ENCODE measurements at regions not wholly inside any gene's neighbourhood (a gene's known extent, or its start where the extent isn't known, plus 50 kb on each side); places are given as distances from the start of the nearest gene placed in this dataset.
"Not testable (repeated sequence)": the region's sequence is repeated elsewhere in the genome, so short reads cannot be mapped to it uniquely, and the experiment has no call there.

DNA sequence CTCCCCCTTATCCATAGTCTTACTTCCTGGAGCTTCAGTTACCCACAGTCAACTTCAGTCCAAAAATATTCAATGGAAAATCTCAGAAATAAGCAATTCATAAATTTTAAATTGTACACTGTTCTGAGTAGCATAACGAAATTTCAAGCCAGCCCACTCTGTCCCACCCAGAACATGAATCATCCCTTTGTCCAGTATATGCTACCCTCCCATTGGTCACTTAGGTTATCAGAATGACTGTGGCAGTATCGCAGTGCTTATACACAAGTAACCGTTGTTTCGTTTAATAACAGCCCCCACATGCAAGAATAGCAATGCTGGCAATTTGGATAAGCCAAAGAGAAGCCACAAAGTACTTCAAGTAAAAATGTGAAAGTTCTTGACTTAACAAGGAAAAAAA is 325.3 kb upstream of the ADAMTS9 start:
- no peak for DNase-seq
- CTCF ChIA-PET, result no interaction called here
- Mint-ChIP-seq H3K36me3 (no peaks in the 10 kb centered on the region), H3K4me1 (no peaks in the 10 kb centered on the region), H3K9me3 (peaks cover 8% of the 10 kb centered on the region), H3K4me3 (no peak overlapping the region), H3K27me3 (no peaks in the 10 kb centered on the region), H3K27ac (no peak overlapping the region)

DNA sequence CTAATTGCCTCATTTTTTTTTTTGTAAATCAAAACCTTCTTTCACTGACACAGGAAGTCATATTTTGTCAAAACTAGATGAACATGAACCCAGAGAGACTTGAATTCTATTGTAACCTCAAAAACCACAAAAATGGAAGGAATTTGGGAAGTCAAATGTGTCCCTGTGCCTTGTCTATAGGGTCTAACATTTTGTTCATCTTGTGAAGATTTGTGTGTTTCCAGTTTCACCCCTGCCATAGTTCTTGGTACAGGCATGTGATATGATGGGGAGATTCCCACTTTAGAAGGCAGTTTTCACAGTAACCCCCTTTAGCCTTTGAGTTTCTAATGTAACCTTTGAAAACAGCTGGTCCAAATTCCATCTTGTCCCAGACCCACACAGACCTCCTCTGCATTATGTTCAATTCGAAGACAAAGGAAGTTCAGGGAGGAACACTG is 318.5 kb upstream of the ADAMTS9 start:
- Mint-ChIP-seq H3K4me3 (no peak overlapping the region), H3K4me1 (no peaks in the 10 kb centered on the region), H3K9me3 (peaks cover 2% of the 10 kb centered on the region), H3K27me3 (no peaks in the 10 kb centered on the region), H3K36me3 (no peaks in the 10 kb centered on the region), H3K27ac (no peak overlapping the region)
- CTCF ChIA-PET, result no interaction called here
- no peak for DNase-seq

DNA sequence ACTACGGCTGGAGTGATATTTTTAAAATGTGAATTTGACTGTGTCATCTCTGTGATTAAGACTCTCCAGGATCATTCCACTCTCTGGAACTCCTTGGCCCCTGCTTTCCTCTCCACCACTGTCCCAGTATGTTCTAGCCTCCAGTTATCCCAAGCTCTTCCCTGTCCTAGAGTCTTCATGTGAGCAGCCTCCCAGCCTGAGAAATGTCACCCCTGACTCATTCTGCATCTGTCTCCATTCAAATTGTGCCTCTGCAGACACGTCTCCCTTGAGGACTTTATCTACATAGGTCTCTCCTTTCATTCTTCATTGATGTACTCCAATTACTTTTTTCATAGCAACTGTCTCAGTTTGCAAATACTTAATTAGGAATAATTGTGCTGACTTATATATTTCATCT is 317.7 kb upstream of the ADAMTS9 start:
- no peak for DNase-seq
- Mint-ChIP-seq H3K4me3 (no peak overlapping the region), H3K9me3 (peaks cover 2% of the 10 kb centered on the region), H3K27ac (no peak overlapping the region), H3K27me3 (no peaks in the 10 kb centered on the region), H3K36me3 (no peaks in the 10 kb centered on the region), H3K4me1 (no peaks in the 10 kb centered on the region)
- CTCF ChIA-PET, result no interaction called here

DNA sequence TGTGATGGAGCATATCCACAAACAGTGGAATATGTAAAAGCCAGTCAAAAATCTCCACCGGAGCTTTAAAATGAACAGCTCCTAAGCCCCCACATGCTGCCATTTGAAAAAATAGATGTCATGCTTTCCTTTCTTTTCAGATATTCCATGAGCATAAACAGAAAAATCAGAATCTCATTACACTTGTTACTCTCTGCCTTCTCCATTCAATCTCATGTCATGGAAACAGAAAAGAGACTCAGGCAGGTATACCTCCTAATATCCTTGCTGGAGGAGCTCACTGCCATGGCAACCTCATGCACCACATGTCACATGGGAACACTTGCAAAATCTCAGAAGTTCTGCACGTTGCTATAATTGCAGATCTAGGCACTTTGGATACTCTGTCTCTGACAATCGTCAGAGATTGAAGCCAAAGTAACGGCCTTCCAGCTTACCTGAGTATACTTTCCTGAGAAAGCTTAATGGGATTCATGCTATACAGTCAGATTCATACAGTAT is 317.0 kb upstream of the ADAMTS9 start:
- Mint-ChIP-seq H3K4me3 (no peak overlapping the region), H3K9me3 (peaks cover 2% of the 10 kb centered on the region), H3K27ac (no peak overlapping the region), H3K4me1 (no peaks in the 10 kb centered on the region), H3K36me3 (no peaks in the 10 kb centered on the region), H3K27me3 (no peaks in the 10 kb centered on the region)
- CTCF ChIA-PET, result no interaction called here
- DNase-seq, result no peak

DNA sequence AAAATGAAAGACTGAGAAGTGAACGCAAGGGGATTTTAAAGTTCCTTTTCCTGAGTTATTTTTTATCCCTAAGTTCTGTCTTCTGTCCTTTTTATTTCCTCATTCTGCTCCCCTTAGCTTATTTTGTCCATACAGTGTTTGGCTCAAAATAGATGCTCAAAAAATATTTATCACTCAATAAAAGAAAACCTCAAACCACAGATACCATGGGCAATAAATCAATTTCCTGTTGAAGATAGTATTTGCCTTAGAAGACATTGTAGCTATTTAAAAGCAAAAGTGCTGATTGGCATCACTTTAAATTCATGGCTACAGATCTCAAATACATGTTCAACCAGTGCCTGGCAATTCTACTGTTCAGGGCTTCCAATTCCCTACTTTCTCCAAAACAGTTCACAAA is 316.5 kb upstream of the ADAMTS9 start:
- DNase-seq, result no peak
- peaks cover 2% of the 10 kb centered on the region for H3K9me3 Mint-ChIP-seq

DNA sequence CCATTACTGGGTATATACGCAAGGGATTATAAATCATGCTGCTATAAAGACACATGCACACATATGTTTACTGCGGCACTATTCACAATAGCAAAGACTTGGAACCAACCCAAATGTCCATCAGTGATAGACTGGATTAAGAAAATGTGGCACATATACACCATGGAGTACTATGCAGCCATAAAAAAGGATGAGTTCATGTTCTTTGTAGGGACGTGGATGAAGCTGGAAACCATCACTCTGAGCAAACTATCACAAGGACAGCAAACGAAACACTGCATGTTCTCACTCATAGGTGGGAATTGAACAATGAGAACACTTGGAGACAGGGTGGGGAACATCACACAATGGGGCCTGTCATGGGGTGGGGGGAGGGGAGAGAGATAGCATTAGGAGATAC is 313.3 kb upstream of the ADAMTS9 start:
- DNase-seq, H3K4me3 Mint-ChIP-seq, H3K27ac Mint-ChIP-seq, H3K27me3 Mint-ChIP-seq, H3K4me1 Mint-ChIP-seq, CTCF ChIA-PET, H3K9me3 Mint-ChIP-seq, H3K36me3 Mint-ChIP-seq: not testable (repeated sequence)

More for the DNA sequence above, 316.5 kb upstream of the ADAMTS9 start:
- H3K4me1 Mint-ChIP-seq, result no peaks in the 10 kb centered on the region
- H3K27me3 Mint-ChIP-seq, result no peaks in the 10 kb centered on the region
- H3K4me3 Mint-ChIP-seq, result no peak overlapping the region
- CTCF ChIA-PET, result no interaction called here
- no peak overlapping the region for H3K27ac Mint-ChIP-seq
- no peaks in the 10 kb centered on the region for H3K36me3 Mint-ChIP-seq

DNA sequence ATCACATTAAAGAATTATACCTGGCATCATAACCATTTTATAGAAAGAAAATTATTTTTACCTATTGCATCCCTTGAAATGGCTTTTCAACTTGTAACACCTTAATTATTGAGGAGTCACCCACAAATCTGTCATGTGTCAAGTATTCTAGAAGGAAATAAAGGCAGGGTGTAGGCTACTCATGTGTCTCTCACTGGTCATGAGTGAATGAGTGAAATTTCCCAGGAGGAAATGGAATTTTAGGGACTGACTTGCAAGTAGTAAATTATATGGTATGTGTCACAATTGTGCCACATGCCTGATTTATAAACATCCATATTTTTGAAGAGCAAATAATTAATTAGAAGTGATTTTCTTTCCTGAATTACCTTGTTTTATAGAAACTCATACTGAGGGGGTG is 310.5 kb upstream of the ADAMTS9 start:
- CTCF ChIA-PET, result no interaction called here
- no peaks in the 10 kb centered on the region for H3K4me1 Mint-ChIP-seq
- no peak overlapping the region for H3K27ac Mint-ChIP-seq
- H3K27me3 Mint-ChIP-seq, result no peaks in the 10 kb centered on the region
- H3K9me3 Mint-ChIP-seq, result no peaks in the 10 kb centered on the region
- H3K36me3 Mint-ChIP-seq, result no peaks in the 10 kb centered on the region
- DNase-seq, result no peak
- no peak overlapping the region for H3K4me3 Mint-ChIP-seq

DNA sequence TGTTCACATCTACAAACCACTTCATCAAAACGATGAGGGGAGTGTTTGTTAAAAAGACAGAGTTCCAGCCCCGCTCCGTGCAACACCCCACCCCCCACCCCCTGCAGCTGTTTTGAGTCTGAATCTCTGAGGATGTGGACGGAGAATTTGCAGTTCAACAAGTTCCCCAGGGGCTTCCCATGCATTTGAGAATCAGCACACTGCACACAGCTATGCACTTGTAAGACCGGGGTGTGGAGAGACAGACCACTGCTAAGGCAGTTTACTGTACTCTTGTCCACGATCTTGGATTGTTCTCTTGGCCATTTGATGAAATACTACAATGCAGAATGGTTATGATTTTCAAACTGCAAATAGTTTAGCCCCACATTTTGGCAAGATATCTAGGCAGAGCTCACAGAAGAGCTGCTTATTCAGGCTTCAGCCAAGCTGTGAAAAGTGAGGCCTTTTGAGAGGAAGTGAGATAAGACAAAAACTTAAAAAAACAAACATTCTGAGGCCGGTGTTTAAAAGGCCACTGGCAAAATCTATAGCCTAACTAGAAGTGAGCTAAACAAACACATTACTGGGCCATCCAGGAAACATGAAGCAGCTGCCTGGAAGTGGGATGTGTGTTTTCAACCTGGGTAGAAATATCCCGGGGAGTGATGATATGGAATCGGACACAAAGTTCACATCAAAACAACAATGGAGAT is 308.2 kb upstream of the ADAMTS9 start:
- CTCF ChIA-PET, result no interaction called here
- Mint-ChIP-seq H3K9me3 (no peaks in the 10 kb centered on the region), H3K4me1 (no peaks in the 10 kb centered on the region), H3K27ac (no peak overlapping the region), H3K36me3 (no peaks in the 10 kb centered on the region), H3K4me3 (no peak overlapping the region), H3K27me3 (no peaks in the 10 kb centered on the region)
- no peak for DNase-seq

DNA sequence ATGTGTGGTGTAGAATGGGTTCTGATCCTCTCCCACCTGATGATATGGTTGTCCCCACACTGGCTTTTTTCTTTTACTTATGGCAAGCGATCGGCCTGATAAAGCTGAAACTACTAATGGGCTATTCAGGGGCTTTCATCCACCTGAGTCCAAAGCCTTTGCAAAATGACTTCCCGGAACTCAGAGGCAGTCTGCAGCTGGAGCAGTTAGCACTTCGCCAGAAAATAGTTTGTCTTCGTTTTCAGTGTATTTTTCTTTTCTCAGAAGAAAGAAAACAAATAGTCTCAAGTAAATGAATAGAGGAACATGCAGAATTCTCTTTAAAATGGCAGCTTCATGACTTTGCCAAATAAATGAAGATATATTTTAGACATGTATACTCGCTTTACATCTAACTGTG is 306.0 kb upstream of the ADAMTS9 start:
- no peak for DNase-seq
- no peaks in the 10 kb centered on the region for H3K27me3 Mint-ChIP-seq
- H3K4me1 Mint-ChIP-seq, result no peaks in the 10 kb centered on the region
- CTCF ChIA-PET, result no interaction called here
- H3K9me3 Mint-ChIP-seq, result no peaks in the 10 kb centered on the region
- no peak overlapping the region for H3K4me3 Mint-ChIP-seq
- H3K27ac Mint-ChIP-seq, result no peak overlapping the region
- H3K36me3 Mint-ChIP-seq, result no peaks in the 10 kb centered on the region

DNA sequence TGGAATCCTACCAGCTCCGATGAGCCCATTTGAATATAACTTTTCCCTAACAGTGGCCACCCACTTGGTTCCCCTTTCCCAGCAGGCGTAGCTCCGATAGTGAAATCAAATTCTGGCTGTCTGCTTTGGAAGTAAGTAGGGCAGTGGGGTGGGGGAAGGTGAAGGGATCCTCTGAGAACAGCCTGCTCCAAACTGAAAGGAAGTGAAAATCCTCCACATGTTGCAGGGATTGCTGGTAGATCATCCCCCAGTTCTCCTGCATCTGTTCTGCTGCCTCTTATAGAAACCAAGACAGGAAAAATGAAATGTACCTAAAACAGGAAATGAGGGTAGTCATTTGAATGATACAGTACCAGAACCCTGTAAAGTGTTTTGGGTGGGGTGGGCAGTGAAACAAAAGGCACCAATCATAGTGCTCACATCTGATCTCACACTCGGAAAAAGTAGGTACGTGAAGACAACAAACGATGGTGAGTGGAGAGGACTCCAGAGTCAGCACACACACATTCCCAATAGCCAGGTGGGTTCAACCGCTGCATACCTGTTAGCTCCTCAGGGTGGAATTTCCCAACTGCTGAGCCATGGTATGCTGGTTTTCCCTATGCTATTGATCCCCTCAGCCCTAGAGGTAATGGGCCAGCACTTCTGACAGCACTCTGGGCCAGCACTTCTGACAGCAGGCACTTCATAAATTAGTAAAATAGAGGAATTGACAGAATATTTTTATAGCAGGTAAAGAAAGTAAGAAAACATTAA is 304.9 kb upstream of the ADAMTS9 start:
- H3K27ac Mint-ChIP-seq, result no peak overlapping the region
- H3K27me3 Mint-ChIP-seq, result no peaks in the 10 kb centered on the region
- DNase-seq, result no peak
- CTCF ChIA-PET, result no interaction called here
- no peaks in the 10 kb centered on the region for H3K4me1 Mint-ChIP-seq
- H3K9me3 Mint-ChIP-seq, result no peaks in the 10 kb centered on the region
- no peaks in the 10 kb centered on the region for H3K36me3 Mint-ChIP-seq
- H3K4me3 Mint-ChIP-seq, result no peak overlapping the region

DNA sequence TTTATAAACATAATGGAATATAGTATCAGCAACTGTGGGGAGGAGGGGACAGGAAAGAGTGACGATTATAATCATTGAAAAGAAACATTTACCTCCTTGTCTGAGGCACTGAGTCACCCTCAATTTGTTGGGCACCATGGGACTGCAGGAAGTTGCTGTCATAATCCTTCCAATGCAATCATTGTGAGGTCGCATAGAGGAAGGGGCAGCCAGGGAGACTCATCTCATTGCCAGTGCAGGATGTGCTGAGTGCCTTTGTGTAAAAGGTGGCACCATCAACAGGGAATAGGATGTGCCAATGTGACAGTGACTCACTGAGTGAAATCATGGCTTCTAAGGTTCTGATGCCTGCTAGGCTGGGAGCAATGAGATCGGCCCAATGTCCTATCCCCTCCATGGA is 300.4 kb upstream of the ADAMTS9 start:
- no peaks in the 10 kb centered on the region for H3K4me1 Mint-ChIP-seq
- CTCF ChIA-PET, result no interaction called here
- H3K36me3 Mint-ChIP-seq, result no peaks in the 10 kb centered on the region
- H3K27ac Mint-ChIP-seq, result no peak overlapping the region
- no peaks in the 10 kb centered on the region for H3K27me3 Mint-ChIP-seq
- no peak overlapping the region for H3K4me3 Mint-ChIP-seq
- no peak for DNase-seq
- peaks cover 11% of the 10 kb centered on the region for H3K9me3 Mint-ChIP-seq

DNA sequence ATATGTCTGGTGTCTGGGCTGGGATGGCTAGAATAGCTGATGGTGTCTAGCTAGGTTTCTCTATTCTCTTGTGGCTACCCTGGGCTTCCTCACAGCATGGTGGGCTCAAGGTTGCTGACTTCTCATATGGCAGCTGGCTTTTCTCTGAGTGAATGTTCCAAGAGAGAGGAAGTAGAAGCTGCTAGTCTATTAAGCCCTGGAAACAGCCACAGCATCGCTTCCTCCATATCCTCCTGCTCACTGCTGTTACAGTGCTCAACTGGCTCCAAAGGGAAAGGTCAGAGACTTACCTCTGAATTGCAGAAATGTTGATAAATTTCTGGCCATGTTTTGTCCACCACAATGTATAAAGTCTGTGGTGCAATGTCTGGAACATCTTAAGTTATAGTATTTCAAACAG is 299.9 kb upstream of the ADAMTS9 start:
- Mint-ChIP-seq H3K27me3 (no peaks in the 10 kb centered on the region), H3K4me3 (no peak overlapping the region), H3K27ac (no peak overlapping the region), H3K36me3 (no peaks in the 10 kb centered on the region), H3K4me1 (no peaks in the 10 kb centered on the region), H3K9me3 (peaks cover 11% of the 10 kb centered on the region)
- CTCF ChIA-PET, result no interaction called here
- no peak for DNase-seq

DNA sequence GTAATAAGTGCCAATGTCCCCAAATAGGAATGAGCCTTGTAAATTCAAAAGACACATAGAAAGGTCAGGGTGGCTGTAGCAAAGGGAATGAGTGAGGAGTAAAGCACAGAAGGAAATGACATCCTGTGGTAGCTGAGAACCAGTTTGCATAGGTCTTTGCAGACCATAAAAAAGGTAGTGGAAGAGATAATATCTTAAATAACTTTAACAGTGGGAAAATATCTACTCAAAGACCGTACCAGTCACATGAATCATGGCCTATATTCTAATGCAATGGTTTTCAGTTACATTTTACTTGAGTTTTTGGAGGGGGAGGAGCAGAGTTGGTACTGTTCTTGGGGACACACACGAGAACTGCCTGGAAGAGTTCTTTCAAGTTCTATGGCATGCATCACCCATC is 297.3 kb upstream of the ADAMTS9 start:
- Mint-ChIP-seq H3K9me3 (peaks cover 11% of the 10 kb centered on the region), H3K27me3 (no peaks in the 10 kb centered on the region), H3K4me3 (no peak overlapping the region), H3K4me1 (no peaks in the 10 kb centered on the region), H3K36me3 (no peaks in the 10 kb centered on the region), H3K27ac (no peak overlapping the region)
- CTCF ChIA-PET, result no interaction called here
- DNase-seq, result no peak

DNA sequence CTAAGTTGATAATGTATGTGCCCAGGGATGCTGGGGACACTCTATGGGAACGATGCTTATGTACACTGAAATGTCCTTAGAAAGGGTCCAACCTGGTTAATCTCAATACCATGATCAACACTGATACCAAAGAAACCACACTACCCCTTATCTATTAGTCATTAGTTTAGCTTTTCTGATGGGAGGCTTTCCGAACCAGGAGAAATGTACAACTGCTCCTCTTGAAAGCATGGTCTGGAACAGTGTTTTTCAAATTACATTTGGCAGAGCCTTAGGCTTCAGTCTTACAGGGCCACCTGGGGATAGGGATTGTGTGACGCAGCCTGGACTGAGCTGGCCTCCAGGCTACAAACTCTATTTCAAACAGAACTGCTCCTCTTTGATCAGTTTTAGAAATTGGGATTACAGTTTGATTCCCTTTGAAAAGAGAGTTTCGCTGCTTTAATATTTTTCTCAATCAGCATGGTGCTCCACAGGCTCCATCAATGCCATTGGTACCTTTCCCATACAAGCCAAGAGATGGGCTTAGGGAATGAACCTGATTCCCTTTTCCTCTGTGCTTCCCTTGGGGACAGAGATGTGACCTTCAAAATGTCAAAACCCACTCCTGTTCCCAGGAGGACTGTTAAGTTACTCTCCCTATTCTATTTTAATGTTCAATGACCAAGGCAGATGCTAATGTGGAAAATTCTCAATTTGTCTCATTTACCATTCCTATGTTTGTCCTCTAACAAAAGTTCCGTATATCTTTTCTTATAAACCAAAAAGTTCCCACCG is 296.0 kb upstream of the ADAMTS9 start:
- Mint-ChIP-seq H3K4me3 (no peak overlapping the region), H3K4me1 (no peaks in the 10 kb centered on the region), H3K9me3 (peaks cover 11% of the 10 kb centered on the region), H3K27me3 (no peaks in the 10 kb centered on the region), H3K36me3 (no peaks in the 10 kb centered on the region), H3K27ac (no peak overlapping the region)
- no peak for DNase-seq
- CTCF ChIA-PET, result no interaction called here
